GM19351 (cell line): ENCODE measurements at regions not wholly inside any gene's neighbourhood (a gene's known extent, or its start where the extent isn't known, plus 50 kb on each side); places are given as distances from the start of the nearest gene placed in this dataset.

Source experiments
- ATAC-seq: cut with Tn5 transposase; IDR thresholded peaks from one replicate; pipeline ENCODE4 v1.9.1; 2021; ENCODE audit warnings: mild to moderate bottlenecking, moderate library complexity; ENCODE audit not compliant: unreplicated experiment

DNA sequence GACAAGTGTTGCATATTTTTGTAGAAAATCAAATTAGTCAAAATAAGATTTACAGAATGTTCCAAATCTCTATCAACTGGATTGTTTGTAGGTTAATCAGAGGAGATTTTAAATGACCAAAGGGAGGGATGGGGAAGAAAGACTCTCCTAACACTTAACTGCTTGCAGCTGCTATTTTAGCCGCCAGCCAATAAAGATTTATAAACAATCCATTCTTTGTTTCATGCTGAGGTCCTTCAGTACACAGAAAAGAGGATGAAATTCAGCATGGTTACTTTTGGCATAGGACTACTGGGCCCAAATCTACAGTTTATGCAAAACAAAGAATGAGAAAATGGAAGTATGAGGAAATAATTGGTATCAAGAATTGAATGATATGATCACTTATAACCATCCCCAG lies 86.4 kb upstream of the FN1 start:
- no peak for ATAC-seq

DNA sequence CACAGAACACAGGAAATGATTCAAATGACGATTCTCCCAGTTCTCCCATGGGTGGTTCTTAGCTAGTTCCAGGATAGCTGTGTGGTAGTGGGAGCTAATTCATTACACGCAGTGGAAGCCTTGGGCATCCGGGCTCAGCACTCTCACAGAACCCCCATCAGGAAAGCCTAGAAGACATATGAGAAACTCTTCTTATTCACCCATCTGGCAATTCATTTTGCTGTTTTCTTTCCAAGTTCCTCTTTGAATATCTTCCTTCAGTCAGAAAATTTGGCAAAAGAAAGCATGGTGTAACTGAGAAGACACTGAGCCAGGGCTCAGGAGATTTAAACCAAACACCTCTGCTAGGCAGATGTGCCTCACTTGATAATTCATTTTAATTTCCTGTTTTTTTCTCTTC lies 85.2 kb upstream of the FN1 start:
- ATAC-seq = no peak

DNA sequence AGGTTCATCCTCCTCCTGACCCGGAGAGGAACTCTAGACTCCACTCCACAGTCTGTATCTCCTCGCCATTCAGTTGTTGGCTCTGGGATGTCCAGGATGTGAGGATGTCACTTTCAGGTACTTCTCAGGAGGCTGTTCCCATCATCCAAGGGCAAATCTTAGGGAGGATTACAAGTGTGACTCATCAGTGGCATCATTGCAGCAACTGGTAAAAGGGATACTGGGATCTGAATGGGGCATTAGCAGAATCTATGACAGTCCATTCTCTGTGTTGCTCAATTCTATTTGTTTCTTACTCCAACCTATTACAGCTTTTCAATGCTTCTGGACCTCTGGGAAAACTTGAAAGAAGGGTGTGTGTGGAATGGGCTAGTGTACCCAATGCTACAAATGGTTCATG lies 81.5 kb upstream of the FN1 start:
- no peak for ATAC-seq

DNA sequence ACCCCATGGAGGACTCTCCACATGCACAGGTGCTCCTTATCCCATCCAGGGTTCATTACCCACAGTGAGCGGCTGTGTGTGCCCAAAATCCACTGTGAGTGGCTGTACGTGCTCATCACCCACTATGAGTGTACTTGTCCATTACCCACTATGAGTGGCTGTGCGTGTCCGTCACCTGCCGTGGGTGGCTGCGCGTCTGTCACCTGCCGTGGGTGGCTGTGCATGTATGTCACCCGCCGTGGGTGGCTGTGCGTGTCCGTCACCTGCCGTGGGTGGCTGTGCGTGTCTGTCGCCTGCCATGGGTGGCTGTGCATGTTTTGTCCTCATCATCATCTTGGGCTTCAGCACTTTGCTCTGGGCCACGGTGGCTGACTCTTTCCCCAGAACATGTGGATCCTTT lies 78.6 kb upstream of the FN1 start:
- ATAC-seq = no peak

DNA sequence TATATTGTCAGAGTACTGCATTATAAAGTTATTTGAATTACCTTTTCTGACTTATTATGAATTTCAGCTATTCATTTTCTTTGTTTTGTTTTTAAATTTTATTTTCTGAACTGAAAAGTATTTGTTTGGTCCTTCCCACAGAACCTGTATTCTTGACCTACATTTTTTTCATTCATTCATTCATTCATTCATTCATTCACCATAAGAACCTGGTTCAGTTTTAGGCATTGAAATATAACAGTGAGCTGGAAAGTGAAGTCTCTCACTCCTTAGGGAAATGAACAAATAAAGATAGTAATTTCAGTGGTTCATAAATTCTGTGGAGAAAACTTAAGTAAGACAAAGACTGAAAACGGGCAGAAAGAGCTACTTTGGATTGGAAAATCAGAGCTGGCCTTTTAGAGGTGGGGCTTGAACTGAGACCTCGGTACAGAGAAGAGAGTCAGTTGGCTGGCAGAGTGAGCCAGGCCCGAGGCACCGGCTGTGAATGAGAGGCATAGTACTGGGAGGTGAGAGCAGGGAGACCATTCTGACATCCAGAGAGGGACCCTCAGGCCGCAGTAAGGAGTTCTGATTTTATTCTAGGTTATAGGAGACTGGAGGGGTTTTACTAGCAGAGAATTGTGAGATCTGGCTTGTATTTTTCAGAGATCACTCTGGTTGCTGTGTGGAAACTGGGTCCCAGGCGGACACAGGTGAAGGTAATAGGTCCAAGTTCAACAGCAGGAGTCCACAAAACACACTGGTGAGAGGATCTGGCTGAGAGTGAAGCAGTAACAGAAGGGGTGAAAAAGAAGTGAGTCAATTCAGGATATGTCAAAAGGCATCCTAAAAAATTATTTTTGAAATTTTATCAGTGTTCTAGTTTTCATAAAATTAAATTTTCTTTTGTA lies 75.8 kb upstream of the FN1 start:
- no peak for ATAC-seq

DNA sequence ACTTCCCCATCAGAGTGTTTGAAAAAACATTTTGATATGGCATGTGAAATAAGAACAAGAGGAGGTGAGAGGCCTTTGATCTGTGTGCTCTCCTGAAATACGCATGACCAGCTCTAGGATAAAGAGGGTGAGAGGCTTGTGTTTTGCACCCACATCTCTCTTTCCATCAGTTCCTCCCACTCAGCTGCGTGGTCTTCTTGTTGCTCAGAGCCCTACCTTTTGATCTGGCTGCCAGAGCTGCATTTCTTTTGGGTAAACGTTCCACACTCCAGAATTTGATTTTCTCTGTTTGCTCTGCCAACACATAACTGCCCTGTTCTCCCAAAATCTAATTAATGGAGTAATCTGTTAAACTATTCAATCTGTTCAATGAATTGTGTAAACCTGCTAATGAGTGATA lies 72.0 kb upstream of the FN1 start:
- no peak for ATAC-seq

DNA sequence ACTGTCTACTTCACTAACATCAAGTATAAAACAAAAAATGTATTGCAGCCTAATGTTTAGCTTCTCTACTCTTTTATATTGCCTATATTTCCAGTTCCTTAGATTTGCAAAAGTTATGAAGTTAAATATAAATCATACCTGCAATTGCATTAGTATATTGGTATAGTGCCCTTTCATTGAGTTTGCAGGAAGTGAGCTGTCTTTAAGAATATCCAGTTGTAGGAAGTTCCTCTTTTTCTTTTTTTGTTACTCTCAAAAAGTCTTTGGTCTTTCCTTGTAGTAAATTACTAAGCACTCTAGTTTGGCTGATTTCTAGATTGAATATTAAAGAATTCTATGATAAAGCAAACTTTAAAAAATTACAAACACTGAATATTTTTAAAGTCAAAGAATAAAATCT lies 71.3 kb upstream of the FN1 start:
- no peak for ATAC-seq

DNA sequence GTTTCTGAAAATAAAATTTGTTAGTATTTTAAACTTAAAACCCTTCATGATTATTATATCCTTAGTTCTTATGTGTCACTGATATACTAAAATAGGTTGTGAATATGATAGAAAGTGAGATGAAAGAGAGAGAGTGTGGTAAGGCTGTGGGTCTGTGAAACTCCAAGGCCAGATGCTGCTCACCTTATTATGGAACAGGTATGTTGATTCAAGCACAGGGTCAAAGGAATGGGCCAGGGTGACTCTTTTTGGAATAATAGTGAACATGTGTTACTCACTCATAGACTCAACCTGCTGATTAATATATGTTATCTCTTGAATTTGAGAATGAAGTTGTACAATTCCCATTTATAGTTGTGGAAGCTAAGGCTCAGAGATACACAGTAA lies 70.7 kb upstream of the FN1 start:
- ATAC-seq = no peak

DNA sequence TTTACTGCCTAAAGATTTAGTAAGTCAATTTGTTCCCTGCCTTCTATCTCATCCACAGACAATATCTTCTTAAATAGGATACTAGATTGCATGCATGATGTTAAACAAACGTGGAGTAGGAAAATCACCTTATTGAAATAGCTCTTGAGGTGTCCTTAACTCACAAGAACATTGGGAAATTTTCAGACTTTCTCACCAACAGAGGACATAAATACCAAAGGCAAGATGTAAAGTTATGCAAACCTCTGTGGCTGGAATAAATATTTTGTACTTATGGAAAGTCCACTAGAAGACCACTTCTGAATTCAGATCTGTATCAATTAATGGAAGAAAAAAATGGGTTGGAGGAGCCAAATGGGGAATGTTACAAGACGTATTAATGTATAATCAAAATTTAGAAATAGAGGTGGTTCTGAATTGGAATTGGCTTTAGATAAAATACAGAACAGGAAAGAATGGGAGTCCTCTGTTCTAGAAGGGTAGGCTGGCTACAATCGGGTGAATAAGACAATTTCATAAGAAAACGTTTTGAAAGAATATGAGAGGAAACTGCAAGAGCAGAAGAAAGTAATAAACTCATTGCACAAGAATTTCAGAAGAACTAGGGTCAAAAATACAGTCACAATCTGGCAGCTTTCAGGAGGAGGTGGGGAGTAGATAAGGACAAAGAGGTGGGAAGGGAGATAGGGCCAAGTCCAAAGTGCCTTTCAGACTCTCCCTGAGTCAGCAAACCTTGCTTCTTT lies 69.3 kb upstream of the FN1 start:
- no peak for ATAC-seq

DNA sequence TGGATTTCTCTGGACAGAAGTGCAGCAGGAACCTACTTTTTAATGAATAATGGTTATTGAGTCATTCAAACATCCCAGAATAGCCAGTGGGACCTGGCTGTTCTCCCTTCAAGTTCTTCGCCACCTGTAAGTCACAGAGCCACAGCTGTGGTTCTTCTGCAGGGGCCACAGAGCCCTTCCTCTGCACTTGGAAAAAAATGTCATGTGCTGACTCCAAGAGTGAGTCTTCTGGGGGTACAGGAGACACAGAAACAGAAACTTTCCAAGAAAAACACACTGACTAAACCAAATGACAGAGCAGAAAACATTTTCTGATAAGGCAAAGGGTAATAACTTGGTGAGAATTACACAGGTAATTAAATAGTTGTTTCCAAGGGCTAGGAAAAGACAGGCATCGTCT lies 68.7 kb upstream of the FN1 start:
- no peak for ATAC-seq

DNA sequence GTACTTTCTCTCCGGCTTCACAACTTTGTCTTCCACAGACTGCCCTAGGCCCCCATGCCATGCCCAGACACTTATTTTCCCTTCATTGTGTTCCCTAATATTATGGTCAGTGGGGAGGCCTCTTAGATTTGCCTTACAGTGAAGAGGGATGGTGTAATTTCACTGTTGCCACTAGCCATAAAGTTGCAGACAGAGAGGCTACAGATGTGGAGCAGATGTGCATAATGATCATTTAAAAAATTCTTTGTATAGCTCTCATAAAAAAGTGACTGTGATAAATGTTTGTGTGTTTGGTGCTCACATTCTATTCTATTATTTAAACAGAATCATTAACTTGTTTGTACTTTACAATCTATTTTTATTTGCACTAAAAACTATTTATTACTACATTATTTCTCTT lies 67.5 kb upstream of the FN1 start:
- ATAC-seq = no peak

DNA sequence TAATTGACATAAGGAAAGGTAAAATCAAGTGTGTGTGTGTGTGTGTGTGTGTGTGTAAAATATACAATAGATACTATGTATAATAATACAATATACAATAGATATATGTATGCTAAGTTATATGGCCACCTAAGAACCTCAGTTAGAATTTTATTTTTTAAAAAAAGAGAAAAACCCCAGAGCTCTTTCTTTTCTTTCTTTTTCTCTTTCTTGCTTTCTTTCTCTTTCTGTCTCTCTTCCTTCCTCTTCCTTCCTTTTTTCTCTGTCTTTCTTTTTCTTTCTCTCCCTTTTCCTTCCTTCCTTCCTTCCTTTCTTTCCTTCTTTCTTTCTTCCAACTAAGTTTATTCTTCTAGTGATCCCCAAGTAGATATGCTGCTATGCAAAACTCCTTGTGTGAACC lies 64.6 kb upstream of the FN1 start:
- no peak for ATAC-seq

DNA sequence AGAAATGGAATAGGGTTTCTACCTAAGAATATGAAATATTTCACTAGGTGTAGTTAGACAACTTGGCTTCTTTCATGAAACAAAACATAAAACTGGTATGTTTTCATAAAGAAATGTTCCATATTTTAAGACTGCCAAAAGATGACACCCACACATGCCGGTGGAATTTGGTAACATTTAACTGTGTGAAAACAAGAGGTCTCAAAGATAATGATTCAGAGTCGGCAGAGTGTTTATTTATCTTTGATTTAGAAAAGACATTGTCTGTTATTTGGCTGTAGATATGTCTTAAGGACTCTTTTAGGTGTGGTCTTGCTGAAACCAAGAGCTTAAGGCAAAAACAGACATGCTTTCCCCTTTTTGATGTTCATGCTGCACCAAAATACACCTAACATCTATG lies 63.5 kb upstream of the FN1 start:
- ATAC-seq = no peak

DNA sequence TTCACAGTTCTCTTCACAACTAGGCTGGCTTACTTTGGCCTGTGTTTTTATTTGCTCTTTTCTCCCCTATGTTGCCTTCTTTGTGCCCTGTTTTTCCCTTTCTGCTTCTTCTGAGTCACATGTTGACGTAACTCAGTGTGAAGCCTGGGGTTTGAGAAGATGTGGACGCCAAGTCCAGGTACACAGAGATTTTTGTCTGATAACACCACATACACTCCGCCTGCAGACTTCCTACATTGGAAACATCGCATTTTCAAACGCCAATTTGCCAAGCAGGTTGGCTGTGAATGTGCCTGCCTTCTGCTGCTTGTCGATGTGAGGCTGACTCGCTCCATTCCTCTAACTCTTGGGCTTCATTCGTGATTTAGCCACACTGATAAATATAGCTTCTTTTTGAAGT lies 62.6 kb upstream of the FN1 start:
- no peak for ATAC-seq

DNA sequence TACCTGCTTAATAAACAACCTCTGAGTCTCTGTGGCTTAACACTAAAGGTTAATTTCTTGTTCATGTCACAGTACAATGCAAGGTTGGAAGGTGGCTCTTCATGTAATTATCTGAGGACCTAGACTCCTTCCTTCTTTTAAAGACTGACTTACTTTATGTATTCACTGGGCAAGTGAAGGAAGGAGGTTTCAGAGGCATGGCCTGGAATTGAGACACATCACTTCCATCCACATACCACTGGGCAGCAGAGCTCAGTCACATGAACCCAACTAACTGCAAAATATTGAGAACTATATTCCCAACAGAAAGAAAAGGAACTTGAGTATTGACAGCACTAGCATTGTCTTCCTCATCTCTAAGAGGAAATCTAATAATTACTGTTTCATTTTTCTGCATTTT lies 57.5 kb upstream of the FN1 start:
- ATAC-seq = no peak

DNA sequence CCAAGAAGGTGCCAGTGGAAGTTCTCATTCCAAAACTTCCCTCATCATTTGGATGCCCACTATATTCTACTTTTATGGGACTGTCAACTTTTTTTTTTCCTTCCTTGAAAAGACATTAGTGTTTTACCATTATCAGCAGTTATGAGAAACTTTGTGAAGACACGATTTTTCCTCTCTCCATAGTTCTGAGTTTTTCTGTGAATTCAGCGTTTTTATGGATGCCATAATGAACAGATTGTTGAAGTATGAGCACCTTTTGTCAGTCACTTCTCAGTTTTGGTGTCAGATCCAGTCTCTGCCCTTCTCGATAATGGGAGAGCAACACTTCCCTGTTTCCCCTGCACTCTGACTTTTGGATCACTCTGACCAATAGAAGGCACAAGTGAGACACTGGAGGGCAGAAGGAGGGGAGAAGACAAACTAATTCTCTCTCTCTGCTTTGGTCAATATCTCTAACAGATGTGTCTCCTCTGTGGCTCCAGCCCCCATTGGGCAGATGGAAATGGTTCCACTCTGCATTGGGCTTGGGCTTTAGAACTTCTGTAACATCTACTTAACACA lies 53.5 kb upstream of the FN1 start:
- no peak for ATAC-seq

DNA sequence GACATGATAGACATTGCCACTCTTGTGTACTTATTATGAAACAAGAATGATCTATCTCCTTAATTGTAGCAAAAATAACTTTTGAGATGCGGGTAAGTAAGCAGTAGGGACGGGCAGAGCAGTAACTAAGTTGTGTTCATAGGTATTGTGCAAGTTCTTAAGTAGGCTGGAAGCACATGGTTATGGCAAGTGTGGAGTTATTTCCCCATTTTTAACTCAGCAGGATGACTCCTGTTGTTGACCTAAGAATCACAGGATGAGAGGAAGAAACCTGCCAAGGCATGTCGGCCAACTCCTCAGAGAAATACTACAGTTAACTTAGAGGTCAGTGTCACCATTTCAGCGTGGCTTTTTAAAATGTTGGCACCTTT lies 51.1 kb upstream of the FN1 start:
- ATAC-seq = no peak

DNA sequence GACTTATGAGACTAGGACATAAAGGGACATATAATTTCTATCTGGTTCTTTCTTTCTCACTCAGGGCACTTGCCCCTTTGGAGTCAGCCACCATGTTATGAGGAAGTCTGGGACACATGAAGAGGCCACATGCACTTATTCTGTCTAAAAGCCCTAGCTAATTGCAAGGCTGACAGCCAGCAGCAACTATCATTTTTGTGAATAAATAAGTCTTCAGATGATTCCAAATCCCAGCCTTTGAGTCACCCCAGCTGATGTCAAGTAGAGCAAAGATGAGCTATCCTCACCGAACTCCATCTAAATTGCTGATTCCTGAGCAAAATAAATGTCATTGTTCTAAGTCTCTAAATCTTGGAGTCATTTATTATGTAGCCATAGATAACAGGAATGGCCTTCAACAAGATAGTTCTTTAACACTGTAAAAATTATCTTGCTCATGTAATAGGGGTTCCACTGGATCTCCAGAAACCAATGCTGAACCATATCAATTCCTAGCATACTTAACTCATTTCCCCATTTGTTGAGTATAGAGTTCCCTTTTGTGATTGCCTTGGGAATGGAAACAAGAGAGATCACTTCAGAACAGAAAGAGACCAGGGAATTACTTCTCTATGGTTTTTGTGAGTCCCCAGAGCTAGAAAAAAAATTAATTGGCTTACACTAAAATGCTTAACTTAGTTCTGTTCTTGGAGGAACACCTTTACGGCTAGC lies 50.6 kb upstream of the FN1 start:
- ATAC-seq = no peak
